Amniotic epithelial cell (primary cell): ENCODE measurements at regions not wholly inside any gene's neighbourhood (a gene's known extent, or its start where the extent isn't known, plus 50 kb on each side); places are given as distances from the start of the nearest gene placed in this dataset.
"Not testable (repeated sequence)": the region's sequence is repeated elsewhere in the genome, so short reads cannot be mapped to it uniquely, and the experiment has no call there.

Experiments used
- DNase-seq: peaks from one replicate; pipeline ENCODE4 v3.0.0-alpha.2; 2010; ENCODE audit warnings: low read depth

GRCh38 chr22:48306785-48307510 lies 1520.7 kb downstream of the BRD1 start:
- no peak for DNase-seq

GRCh38 chr22:48306284-48306683 lies 1521.4 kb downstream of the BRD1 start:
- no peak for DNase-seq

GRCh38 chr22:48305726-48306235 lies 1521.9 kb downstream of the BRD1 start:
- DNase-seq: no peak

GRCh38 chr22:48303369-48303725 lies 1524.3 kb downstream of the BRD1 start:
- DNase-seq: no peak

- DNase-seq: no peak
Measured at GRCh38 chr22:48302657-48303368, 1524.9 kb downstream of the BRD1 start.

GRCh38 chr22:48301908-48302307 lies 1525.8 kb downstream of the BRD1 start:
- DNase-seq: no peak

- no peak for DNase-seq
Measured at GRCh38 chr22:48301421-48301820, 1526.3 kb downstream of the BRD1 start.

GRCh38 chr22:48300877-48301276 lies 1526.8 kb downstream of the BRD1 start:
- no peak for DNase-seq

GRCh38 chr22:48299801-48300200 lies 1527.9 kb downstream of the BRD1 start:
- no peak for DNase-seq

GRCh38 chr22:48299124-48299523 lies 1528.5 kb downstream of the BRD1 start:
- DNase-seq: no peak

GRCh38 chr22:48297296-48297695 lies 1530.4 kb downstream of the BRD1 start:
- DNase-seq: no peak

GRCh38 chr22:48289954-48290353 lies 1527.5 kb downstream of the TBC1D22A start:
- not testable (repeated sequence) for DNase-seq

GRCh38 chr22:48288376-48288940 lies 1526.0 kb downstream of the TBC1D22A start:
- DNase-seq: no peak

- DNase-seq: no peak
Measured at GRCh38 chr22:48287031-48287430, 1524.6 kb downstream of the TBC1D22A start.

GRCh38 chr22:48284671-48285070 lies 1522.2 kb downstream of the TBC1D22A start:
- no peak for DNase-seq

GRCh38 chr22:48282804-48283203 lies 1520.4 kb downstream of the TBC1D22A start:
- no peak for DNase-seq

GRCh38 chr22:48279461-48279756 lies 1517.0 kb downstream of the TBC1D22A start:
- no peak for DNase-seq

GRCh38 chr22:48278620-48279460 lies 1516.4 kb downstream of the TBC1D22A start:
- DNase-seq: no peak

GRCh38 chr22:48277868-48278581 lies 1515.6 kb downstream of the TBC1D22A start:
- DNase-seq: no peak

GRCh38 chr22:48276994-48277867 lies 1514.8 kb downstream of the TBC1D22A start:
- no peak for DNase-seq

- no peak for DNase-seq
Measured at GRCh38 chr22:48275412-48275811, 1513.0 kb downstream of the TBC1D22A start.
